ENCODE measurements at regions not wholly inside any gene's neighbourhood (a gene's known extent, or its start where the extent isn't known, plus 50 kb on each side); places are given as distances from the start of the nearest gene placed in this dataset.

GRCh38 chr5:176161431-176161830 lies 76.8 kb upstream of the SIMC1 start:
- DNase-seq, result no peak
- Histone ChIP-seq H3K27me3 (replicated peaks) (no peaks in the 10 kb centered on the region), H3K27ac (no peak overlapping the region), H3K36me3 (replicated peaks) (no peaks in the 10 kb centered on the region), H3K4me3 (ENCODE audit: low read depth, low read length) (no peak overlapping the region)
- no peak for TF ChIP-seq CTCF (IDR thresholded peaks at IDR 0.05; ENCODE audit: low read depth, low read length, missing control alignments)
- in situ Hi-C loops (cut with HindIII; ENCODE audit: low pct_ligation_motif_present, low sequenced_read_pairs), result no loop called here

GRCh38 chr5:176162198-176162597 lies 76.0 kb upstream of the SIMC1 start:
- H3K4me3 ChIP-seq (ENCODE audit: low read depth, low read length), result no peak overlapping the region
- no peak for DNase-seq
- no peak for TF ChIP-seq CTCF (IDR thresholded peaks at IDR 0.05; ENCODE audit: low read depth, low read length, missing control alignments)
- in situ Hi-C loops (cut with HindIII; ENCODE audit: low pct_ligation_motif_present, low sequenced_read_pairs), result no loop called here
- H3K27me3 ChIP-seq (replicated peaks), result no peaks in the 10 kb centered on the region
- no peaks in the 10 kb centered on the region for H3K36me3 ChIP-seq (replicated peaks)
- H3K27ac ChIP-seq, result no peak overlapping the region

- TF ChIP-seq CTCF (IDR thresholded peaks at IDR 0.05; ENCODE audit: low read depth, low read length, missing control alignments), result no peak
- H3K4me3 ChIP-seq (ENCODE audit: low read depth, low read length), result no peak overlapping the region
- no peaks in the 10 kb centered on the region for H3K27me3 ChIP-seq (replicated peaks)
- H3K27ac ChIP-seq, result no peak overlapping the region
- in situ Hi-C loops (cut with HindIII; ENCODE audit: low pct_ligation_motif_present, low sequenced_read_pairs), result no loop called here
- no peaks in the 10 kb centered on the region for H3K36me3 ChIP-seq (replicated peaks)
- DNase-seq, result no peak
These were observed 75.3 kb upstream of the SIMC1 start for GRCh38 chr5:176162888-176163287.

GRCh38 chr5:176166427-176166826 lies 71.8 kb upstream of the SIMC1 start:
- TF ChIP-seq CTCF (IDR thresholded peaks at IDR 0.05; ENCODE audit: low read depth, low read length, missing control alignments), result no peak
- no peaks in the 10 kb centered on the region for H3K27me3 ChIP-seq (replicated peaks)
- DNase-seq, result no peak
- H3K36me3 ChIP-seq (replicated peaks), result no peaks in the 10 kb centered on the region
- in situ Hi-C loops (cut with HindIII; ENCODE audit: low pct_ligation_motif_present, low sequenced_read_pairs), result no loop called here
- H3K27ac ChIP-seq, result no peak overlapping the region
- no peak overlapping the region for H3K4me3 ChIP-seq (ENCODE audit: low read depth, low read length)

GRCh38 chr5:176167800-176168199 lies 70.4 kb upstream of the SIMC1 start:
- Histone ChIP-seq H3K27ac (no peak overlapping the region), H3K4me3 (ENCODE audit: low read depth, low read length) (no peak overlapping the region), H3K36me3 (replicated peaks) (no peaks in the 10 kb centered on the region), H3K27me3 (replicated peaks) (no peaks in the 10 kb centered on the region)
- in situ Hi-C loops (cut with HindIII; ENCODE audit: low pct_ligation_motif_present, low sequenced_read_pairs), result no loop called here
- no peak for TF ChIP-seq CTCF (IDR thresholded peaks at IDR 0.05; ENCODE audit: low read depth, low read length, missing control alignments)
- DNase-seq, result no peak

- no peak overlapping the region for H3K27ac ChIP-seq
- no peaks in the 10 kb centered on the region for H3K36me3 ChIP-seq (replicated peaks)
- H3K27me3 ChIP-seq (replicated peaks), result no peaks in the 10 kb centered on the region
- no peak for DNase-seq
- no peak for TF ChIP-seq CTCF (IDR thresholded peaks at IDR 0.05; ENCODE audit: low read depth, low read length, missing control alignments)
- in situ Hi-C loops (cut with HindIII; ENCODE audit: low pct_ligation_motif_present, low sequenced_read_pairs), result no loop called here
- no peak overlapping the region for H3K4me3 ChIP-seq (ENCODE audit: low read depth, low read length)
These were observed 68.7 kb upstream of the SIMC1 start for GRCh38 chr5:176169393-176170063.

All from brain microvascular endothelial cell (primary cell).